H9 (cell line): ENCODE measurements at regions not wholly inside any gene's neighbourhood (a gene's known extent, or its start where the extent isn't known, plus 50 kb on each side); places are given as distances from the start of the nearest gene placed in this dataset.

Source experiments
- DNase-seq: peaks from one replicate; pipeline ENCODE4 v3.0.0-alpha.2; 2017
- H2AFZ ChIP-seq: one replicate; pipeline ENCODE4 v1.6.1; 2013; ENCODE audit warnings: mild to moderate bottlenecking, low read length, control low read depth, moderate library complexity
- H2AK5ac ChIP-seq: 2 replicates; pipeline ENCODE4 v1.6.1; 2013; ENCODE audit warnings: low read length, control low read depth, mixed read lengths; ENCODE audit not compliant: insufficient read length
- H2BK120ac ChIP-seq: one replicate; pipeline ENCODE4 v1.6.1; 2013; ENCODE audit warnings: low read depth, mild to moderate bottlenecking, low read length, control low read depth, inconsistent platforms; ENCODE audit not compliant: poor library complexity, severe bottlenecking
- H2BK12ac ChIP-seq: 2 replicates; pipeline ENCODE4 v1.6.1; 2013; ENCODE audit warnings: low read length, control low read depth, mixed read lengths, low read depth; ENCODE audit not compliant: insufficient read length
- H2BK15ac ChIP-seq: 2 replicates; pipeline ENCODE4 v1.6.1; 2013; ENCODE audit warnings: low read depth, low read length, control low read depth
- H2BK20ac ChIP-seq: one replicate; pipeline ENCODE4 v1.6.1; 2013; ENCODE audit warnings: low read depth, mild to moderate bottlenecking, low read length, control low read depth, inconsistent platforms; ENCODE audit not compliant: poor library complexity, severe bottlenecking
- H2BK5ac ChIP-seq: 2 replicates; pipeline ENCODE4 v1.6.1; 2013; ENCODE audit warnings: low read length, control low read depth, mixed read lengths; ENCODE audit not compliant: insufficient read length
- H3K14ac ChIP-seq: 2 replicates; pipeline ENCODE4 v1.6.1; 2013; ENCODE audit warnings: low read length, control low read depth; ENCODE audit not compliant: insufficient read depth
- H3K18ac ChIP-seq: 2 replicates; pipeline ENCODE4 v1.6.1; 2013; ENCODE audit warnings: low read depth, mild to moderate bottlenecking, mixed read lengths, low read length, control low read depth; ENCODE audit not compliant: insufficient read length
- H3K23ac ChIP-seq: 2 replicates; pipeline ENCODE4 v1.6.1; 2013; ENCODE audit warnings: low read length, control low read depth, mixed read lengths, low read depth; ENCODE audit not compliant: insufficient read length
- H3K23me2 ChIP-seq: 2 replicates; pipeline ENCODE4 v1.6.1; 2013; ENCODE audit warnings: low read depth, mild to moderate bottlenecking, mixed read lengths, low read length, control low read depth; ENCODE audit not compliant: insufficient read length, poor library complexity, severe bottlenecking
- H3K27ac ChIP-seq: 2 replicates; pipeline ENCODE4 v1.5.1; 2013; ENCODE audit warnings: low read length, control low read depth, mixed read lengths, low read depth; ENCODE audit not compliant: insufficient read length
- H3K27me3 ChIP-seq: 2 replicates; pipeline ENCODE4 v1.6.1; 2013; ENCODE audit warnings: low read length, control low read depth, inconsistent platforms; ENCODE audit not compliant: insufficient read depth
- H3K4ac ChIP-seq: 2 replicates; pipeline ENCODE4 v1.6.1; 2013; ENCODE audit warnings: low read depth, mild to moderate bottlenecking, control low read depth, inconsistent platforms, low read length, moderate library complexity
- H3K4me1 ChIP-seq: 2 replicates; pipeline ENCODE4 v1.6.1; 2013; ENCODE audit warnings: low read length, control low read depth, inconsistent platforms; ENCODE audit not compliant: insufficient read depth
- H3K4me2 ChIP-seq: 2 replicates; pipeline ENCODE4 v1.6.1; 2013; ENCODE audit warnings: low read length, control low read depth, mixed read lengths; ENCODE audit not compliant: insufficient read length, insufficient read depth
- H3K56ac ChIP-seq: 2 replicates; pipeline ENCODE4 v1.6.1; 2013; ENCODE audit warnings: low read depth, mild to moderate bottlenecking, mixed read lengths, low read length, control low read depth; ENCODE audit not compliant: insufficient read length
- H3K79me1 ChIP-seq: 2 replicates; pipeline ENCODE4 v1.6.1; 2013; ENCODE audit warnings: low read depth, mild to moderate bottlenecking, moderate library complexity, low read length, control low read depth, inconsistent platforms; ENCODE audit not compliant: insufficient read depth, poor library complexity, severe bottlenecking
- H3K79me2 ChIP-seq: 2 replicates; pipeline ENCODE4 v1.6.1; 2013; ENCODE audit warnings: low read length, control low read depth, inconsistent platforms; ENCODE audit not compliant: insufficient read depth
- H3K9ac ChIP-seq: 2 replicates; pipeline ENCODE4 v1.6.1; 2013; ENCODE audit warnings: low read length, control low read depth, mixed read lengths; ENCODE audit not compliant: insufficient read length; ENCODE audit errors: extremely low read depth
- H3K9me3 ChIP-seq: one replicate; pipeline ENCODE4 v1.6.1; 2013; ENCODE audit warnings: low read depth, low read length, inconsistent platforms; ENCODE audit not compliant: control insufficient read depth
- H3T11ph ChIP-seq: one replicate; pipeline ENCODE4 v1.6.1; 2013; ENCODE audit warnings: mild to moderate bottlenecking, low read length, control low read depth, inconsistent platforms
- H4K20me1 ChIP-seq: one replicate; pipeline ENCODE4 v1.6.1; 2013; ENCODE audit not compliant: control insufficient read depth, insufficient read length, insufficient read depth
- H4K5ac ChIP-seq: 2 replicates; pipeline ENCODE4 v1.6.1; 2013; ENCODE audit warnings: low read depth, mild to moderate bottlenecking, mixed read lengths, low read length, control low read depth; ENCODE audit not compliant: insufficient read length
- H4K8ac ChIP-seq: replicated peaks from 2 replicates; pipeline ENCODE4 v1.6.1; 2013; ENCODE audit warnings: low read length, control low read depth, mixed read lengths, low read depth; ENCODE audit not compliant: insufficient read length
- H4K91ac ChIP-seq: 2 replicates; pipeline ENCODE4 v1.6.1; 2013; ENCODE audit warnings: low read depth, mild to moderate bottlenecking, moderate library complexity, mixed read lengths, low read length, control low read depth; ENCODE audit not compliant: insufficient read length
- H3K27ac Mint-ChIP-seq, 3 experiments: 2 replicates in 2 of 3; 3 replicates in 1 of 3; pipeline ENCODE4 v1.8.0; 2020 to 2021; ENCODE audit warnings: mixed read lengths in 3 of 3, mild to moderate bottlenecking in 1 of 3, moderate library complexity in 1 of 3
- H3K27me3 Mint-ChIP-seq: 2 replicates; pipeline ENCODE4 v1.8.0; 2021; ENCODE audit warnings: low read depth, mild to moderate bottlenecking, moderate library complexity, mixed read lengths
- H3K36me3 Mint-ChIP-seq, 3 experiments: 2 replicates in 2 of 3; 3 replicates in 1 of 3; pipeline ENCODE4 v1.8.0; 2020 to 2021; ENCODE audit warnings: low read depth in 3 of 3, mixed read lengths in 3 of 3; ENCODE audit not compliant: insufficient read depth in 1 of 3
- H3K4me1 Mint-ChIP-seq, 2 experiments: 2 replicates each; pipeline ENCODE4 v1.8.0; 2020; ENCODE audit warnings: mixed read lengths in 2 of 2
- H3K4me3 Mint-ChIP-seq, 2 experiments: 2 replicates in 1 of 2; 3 replicates in 1 of 2; pipeline ENCODE4 v1.8.0; 2020 to 2021; ENCODE audit warnings: mild to moderate bottlenecking in 2 of 2, mixed read lengths in 2 of 2, moderate library complexity in 1 of 2
- H3K9me3 Mint-ChIP-seq, 2 experiments: 2 replicates in 1 of 2; 3 replicates in 1 of 2; pipeline ENCODE4 v1.8.0; 2020; ENCODE audit warnings: mild to moderate bottlenecking in 2 of 2, mixed read lengths in 2 of 2, moderate library complexity in 1 of 2
- whole genome bisulfite sequencing: extraction: QIAGEN DNeasy Blood & Tissue Kit; methylation state at CpG from one replicate; pipeline ENCODE4 v1.1.7; 2013; ENCODE audit warnings: missing lambda C conversion rate, low lambda C conversion rate, mixed read lengths; ENCODE audit not compliant: insufficient read length; ENCODE audit errors: extremely low coverage; 5-methylcytosine and 5-hydroxymethylcytosine counted together
- TF ChIP-seq, protein P1 (sequence below): fragments of 200-600 bp; sonication (generic); conservative IDR thresholded peaks from 3 replicates; pipeline ENCODE4 v1.8.0; 2021; ENCODE audit warnings: antibody characterized with exemption, mild to moderate bottlenecking

DNA sequence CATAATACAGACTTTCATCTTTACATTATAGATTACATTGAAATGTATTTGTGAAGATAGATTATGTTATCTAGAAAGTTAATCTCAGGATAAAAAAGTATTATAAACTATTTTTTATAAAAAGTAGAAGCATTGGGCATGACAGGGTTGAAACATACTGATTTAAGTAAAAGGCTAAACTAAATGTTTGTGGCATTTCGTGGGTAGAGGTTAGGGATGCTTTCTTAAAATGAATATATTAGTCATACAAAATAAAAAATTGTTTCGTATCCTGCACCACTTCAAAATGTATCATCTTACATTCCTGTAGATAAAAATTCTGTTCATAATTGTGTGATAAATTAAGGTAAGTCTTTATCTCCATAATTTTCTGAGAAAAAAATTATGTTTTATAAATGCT lies 603.6 kb downstream of the SPRY1 start:
- no CpG with 5 or more reads among the region's 2 CpGs for WGBS
- no peak overlapping the region for H2AK5ac ChIP-seq
- no peak overlapping the region for H3K4me2 ChIP-seq
- H3T11ph ChIP-seq: no peak overlapping the region
- no peak overlapping the region for H3K27ac ChIP-seq
- no peak overlapping the region for H3K4me3 Mint-ChIP-seq
- H3K23me2 ChIP-seq: no peaks in the 10 kb centered on the region
- H3K79me2 ChIP-seq: no peaks in the 10 kb centered on the region
- H4K20me1 ChIP-seq: no peaks in the 10 kb centered on the region
- H3K18ac ChIP-seq: no peak overlapping the region
- H3K4me1 Mint-ChIP-seq: peaks cover 0 to 3% of the 10 kb centered on the region in 2 experiments; a peak in 2 of 4 replicates
- H3K4ac ChIP-seq: no peak overlapping the region
- H4K5ac ChIP-seq: no peak overlapping the region
- no peaks in the 10 kb centered on the region for H3K4me1 ChIP-seq
- no peak overlapping the region for H3K27ac Mint-ChIP-seq
- H4K8ac ChIP-seq: no peak overlapping the region
- H3K9me3 ChIP-seq: no peaks in the 10 kb centered on the region
- H3K14ac ChIP-seq: no peak overlapping the region
- H3K23ac ChIP-seq: no peak overlapping the region
- H2BK15ac ChIP-seq: no peak overlapping the region
- no peak overlapping the region for H2AFZ ChIP-seq
- H3K27me3 Mint-ChIP-seq: no peaks in the 10 kb centered on the region
- H3K9ac ChIP-seq: no peak overlapping the region
- DNase-seq: no peak
- H3K56ac ChIP-seq: no peak overlapping the region
- TF ChIP-seq, protein P1, sequence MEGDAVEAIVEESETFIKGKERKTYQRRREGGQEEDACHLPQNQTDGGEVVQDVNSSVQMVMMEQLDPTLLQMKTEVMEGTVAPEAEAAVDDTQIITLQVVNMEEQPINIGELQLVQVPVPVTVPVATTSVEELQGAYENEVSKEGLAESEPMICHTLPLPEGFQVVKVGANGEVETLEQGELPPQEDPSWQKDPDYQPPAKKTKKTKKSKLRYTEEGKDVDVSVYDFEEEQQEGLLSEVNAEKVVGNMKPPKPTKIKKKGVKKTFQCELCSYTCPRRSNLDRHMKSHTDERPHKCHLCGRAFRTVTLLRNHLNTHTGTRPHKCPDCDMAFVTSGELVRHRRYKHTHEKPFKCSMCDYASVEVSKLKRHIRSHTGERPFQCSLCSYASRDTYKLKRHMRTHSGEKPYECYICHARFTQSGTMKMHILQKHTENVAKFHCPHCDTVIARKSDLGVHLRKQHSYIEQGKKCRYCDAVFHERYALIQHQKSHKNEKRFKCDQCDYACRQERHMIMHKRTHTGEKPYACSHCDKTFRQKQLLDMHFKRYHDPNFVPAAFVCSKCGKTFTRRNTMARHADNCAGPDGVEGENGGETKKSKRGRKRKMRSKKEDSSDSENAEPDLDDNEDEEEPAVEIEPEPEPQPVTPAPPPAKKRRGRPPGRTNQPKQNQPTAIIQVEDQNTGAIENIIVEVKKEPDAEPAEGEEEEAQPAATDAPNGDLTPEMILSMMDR: no peak
- no peaks in the 10 kb centered on the region for H3K27me3 ChIP-seq
- no peak overlapping the region for H2BK20ac ChIP-seq
- no peak overlapping the region for H2BK120ac ChIP-seq
- peaks cover 0 to 3% (median 0%) of the 10 kb centered on the region in 3 experiments; a peak in 2 of 7 replicates for H3K36me3 Mint-ChIP-seq
- H3K79me1 ChIP-seq: no peaks in the 10 kb centered on the region
- no peak overlapping the region for H2BK5ac ChIP-seq
- H2BK12ac ChIP-seq: no peak overlapping the region
- no peak overlapping the region for H4K91ac ChIP-seq
- peaks cover 0 to 4% of the 10 kb centered on the region in 2 experiments; a peak in 3 of 5 replicates for H3K9me3 Mint-ChIP-seq
